GM18505 (cell line): ENCODE measurements at regions not wholly inside any gene's neighbourhood (a gene's known extent, or its start where the extent isn't known, plus 50 kb on each side); places are given as distances from the start of the nearest gene placed in this dataset.

Experiments
- ATAC-seq: cut with Tn5 transposase; IDR thresholded peaks from one replicate; pipeline ENCODE4 v1.9.1; 2021; ENCODE audit not compliant: unreplicated experiment
- POLR2A ChIP-seq: IDR thresholded peaks from 4 replicates; pipeline ENCODE4 v1.6.1; 2011; ENCODE audit warnings: borderline replicate concordance; ENCODE audit not compliant: insufficient read depth, insufficient read length; ENCODE audit errors: extremely low read depth

- no peak for TF ChIP-seq POLR2A
Measured at GRCh38 chr16:64892835-64893785, 228.8 kb downstream of the CDH11 start.

GRCh38 chr16:64889446-64889845, 232.4 kb downstream of the CDH11 start:
- TF ChIP-seq POLR2A, result no peak
- ATAC-seq, result no peak

More at GRCh38 chr16:64892835-64893785, 228.8 kb downstream of the CDH11 start:
- no peak for ATAC-seq

- no peak for ATAC-seq
- TF ChIP-seq POLR2A, result no peak
Measured at GRCh38 chr16:64887651-64888050, 234.2 kb downstream of the CDH11 start.

GRCh38 chr16:64882078-64882784, 239.6 kb downstream of the CDH11 start:
- no peak for ATAC-seq
- no peak for TF ChIP-seq POLR2A

- ATAC-seq, result no peak
- TF ChIP-seq POLR2A, result no peak
Measured at GRCh38 chr16:64880994-64881393, 240.9 kb downstream of the CDH11 start.

GRCh38 chr16:64880006-64880405, 241.9 kb downstream of the CDH11 start:
- no peak for TF ChIP-seq POLR2A

GRCh38 chr16:64878940-64879339, 242.9 kb downstream of the CDH11 start:
- no peak for TF ChIP-seq POLR2A
- no peak for ATAC-seq

More at GRCh38 chr16:64880006-64880405, 241.9 kb downstream of the CDH11 start:
- no peak for ATAC-seq

GRCh38 chr16:64872101-64872500, 249.8 kb downstream of the CDH11 start:
- no peak for TF ChIP-seq POLR2A
- ATAC-seq, result no peak

- ATAC-seq, result no peak
- TF ChIP-seq POLR2A, result no peak
Measured at GRCh38 chr16:64870859-64871258, 251.0 kb downstream of the CDH11 start.

GRCh38 chr16:64869781-64870180, 252.1 kb downstream of the CDH11 start:
- no peak for ATAC-seq

GRCh38 chr16:64866021-64866420, 255.8 kb downstream of the CDH11 start:
- no peak for TF ChIP-seq POLR2A
- no peak for ATAC-seq

More at GRCh38 chr16:64869781-64870180, 252.1 kb downstream of the CDH11 start:
- no peak for TF ChIP-seq POLR2A

GRCh38 chr16:64865069-64865696, 256.7 kb downstream of the CDH11 start:
- TF ChIP-seq POLR2A, result no peak
- no peak for ATAC-seq

GRCh38 chr16:64864232-64864809, 257.5 kb downstream of the CDH11 start:
- no peak for ATAC-seq

More at GRCh38 chr16:64864232-64864809, 257.5 kb downstream of the CDH11 start:
- TF ChIP-seq POLR2A, result no peak
